Umbilical cord (tissue), 1 donor: ENCODE measurements at regions not wholly inside any gene's neighbourhood (a gene's known extent, or its start where the extent isn't known, plus 50 kb on each side); places are given as distances from the start of the nearest gene placed in this dataset.
"Not testable (repeated sequence)": the region's sequence is repeated elsewhere in the genome, so short reads cannot be mapped to it uniquely, and the experiment has no call there.

Experiments
- DNase-seq: peaks from one replicate; pipeline ENCODE4 v3.0.0-alpha.2; 2015; ENCODE audit warnings: low spot score

- no peak for DNase-seq
Measured at GRCh38 chr10:2791774-2792443, 275.4 kb upstream of the PFKP start.

DNA sequence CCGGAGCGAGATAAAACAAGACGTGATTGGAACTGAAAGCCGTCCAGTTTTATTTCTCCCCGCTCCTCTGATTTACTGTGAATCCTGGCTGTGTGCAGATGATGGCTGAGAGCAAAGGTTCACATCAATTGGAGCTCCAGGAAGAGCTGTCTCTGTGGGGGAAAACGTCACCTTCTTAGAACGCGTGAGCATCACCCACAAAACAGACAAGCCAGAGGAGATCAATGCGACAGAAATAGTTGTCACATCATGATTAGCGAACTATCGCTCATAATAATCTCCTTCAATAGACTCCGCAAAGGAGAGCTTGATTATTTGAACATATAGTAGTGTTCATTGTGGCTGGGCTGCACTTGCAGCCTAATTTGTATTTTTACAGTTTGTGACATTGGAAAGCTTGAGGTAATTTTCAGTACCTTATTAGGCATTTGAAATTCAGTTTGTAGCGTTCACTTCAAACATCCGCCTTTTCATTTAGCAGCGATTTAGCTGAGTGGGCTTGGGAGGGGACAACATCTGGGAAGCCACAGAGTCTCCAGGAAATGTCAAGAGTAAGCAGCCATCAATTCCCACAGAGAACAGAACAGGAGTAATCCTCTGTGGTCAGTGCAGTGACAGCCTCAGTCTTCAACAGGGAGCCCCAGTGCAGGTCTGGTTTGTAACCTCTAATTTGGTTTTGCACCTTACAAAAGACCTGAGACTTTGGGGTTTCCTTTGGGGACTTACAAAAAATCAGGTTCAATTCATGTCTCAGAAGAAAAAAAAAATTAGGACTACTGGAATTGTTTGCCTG, 276.8 kb upstream of the PFKP start:
- no peak for DNase-seq

DNA sequence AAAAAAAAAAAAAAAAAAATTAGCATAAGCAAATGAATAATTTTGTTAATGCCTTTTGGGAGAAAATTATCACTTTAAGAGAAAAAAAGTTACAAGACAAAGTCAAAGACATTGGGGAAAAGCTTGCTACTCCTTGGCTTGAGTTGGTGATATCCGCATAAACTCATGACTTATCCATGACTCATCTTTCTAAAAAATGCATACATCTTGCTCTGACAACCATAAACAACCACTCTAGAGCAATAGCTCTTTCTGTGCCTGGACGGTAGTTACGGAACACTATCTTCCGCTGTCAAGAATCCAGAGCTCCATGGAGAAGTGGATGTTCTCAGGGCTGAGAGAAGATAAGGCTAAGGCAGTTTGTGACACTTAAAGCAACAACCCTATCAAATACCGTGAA, 281.1 kb upstream of the PFKP start:
- DNase-seq, result no peak

GRCh38 chr10:2784766-2785165, 282.6 kb upstream of the PFKP start:
- DNase-seq, result no peak

- DNase-seq, result no peak
Measured at GRCh38 chr10:2782950-2783349, 284.4 kb upstream of the PFKP start.

DNA sequence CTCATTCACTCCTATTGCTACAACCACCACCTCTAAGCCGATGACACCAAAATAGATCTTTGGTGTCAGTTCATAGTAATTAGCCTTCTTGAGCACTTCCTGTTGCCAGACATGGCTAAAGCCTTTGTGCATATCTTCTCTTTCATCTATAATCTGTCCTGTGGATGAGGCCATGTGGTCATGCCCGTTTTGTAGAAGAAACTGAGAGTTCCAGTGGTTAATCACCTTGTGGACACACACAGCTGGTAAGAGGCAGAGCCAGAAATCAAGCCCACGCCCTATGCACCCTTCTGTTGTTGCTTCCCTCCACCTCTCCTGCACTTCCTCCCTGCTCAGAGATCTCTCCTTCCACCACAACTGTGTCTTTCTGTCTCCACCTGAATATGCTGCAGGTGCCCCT, 285.1 kb upstream of the PFKP start:
- no peak for DNase-seq

GRCh38 chr10:2777666-2778355, 289.5 kb upstream of the PFKP start:
- no peak for DNase-seq

GRCh38 chr10:2772816-2773631, 294.3 kb upstream of the PFKP start:
- DNase-seq, result no peak

- DNase-seq, result no peak
Measured at GRCh38 chr10:2772135-2772534, 295.2 kb upstream of the PFKP start.

GRCh38 chr10:2767293-2767692, 300.1 kb upstream of the PFKP start:
- not testable (repeated sequence) for DNase-seq

DNA sequence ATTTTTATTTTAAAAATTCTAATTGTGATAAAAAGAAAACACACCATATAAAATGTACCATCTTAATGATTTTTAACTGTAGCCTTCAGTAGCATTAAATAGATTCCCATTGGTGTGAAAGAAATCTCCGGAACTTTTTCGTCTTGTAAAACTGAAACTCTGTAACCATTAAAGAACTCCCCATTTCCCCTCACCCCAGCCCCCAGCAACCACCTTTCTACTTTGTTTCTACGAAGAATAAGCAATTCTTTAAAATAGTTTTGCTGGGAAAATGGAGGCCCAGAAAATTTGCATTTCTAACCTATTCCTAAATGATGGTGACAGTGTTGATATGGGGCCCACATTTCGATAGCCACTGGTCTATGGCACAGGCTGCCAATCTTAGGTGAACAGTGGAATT, 305.4 kb upstream of the PFKP start:
- no peak for DNase-seq

DNA sequence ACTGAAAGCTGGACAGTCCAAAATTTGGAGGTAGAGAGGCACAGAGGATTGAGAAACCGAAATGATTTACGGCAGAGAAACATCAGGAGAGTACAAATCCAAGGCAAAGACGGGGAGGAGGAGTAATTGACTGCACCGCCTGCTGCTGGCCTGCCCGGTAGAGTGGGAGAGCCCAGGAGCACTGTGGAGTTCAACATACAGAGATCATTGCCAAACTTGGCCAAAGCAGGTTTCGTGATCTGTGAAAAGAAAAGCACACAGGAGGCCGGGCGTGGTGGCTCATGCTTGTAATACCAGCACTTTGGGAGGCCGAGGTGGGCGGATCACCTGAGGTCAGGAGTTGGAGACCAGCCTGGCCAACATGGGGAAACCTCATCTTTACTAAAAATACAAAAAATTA, 306.0 kb upstream of the PFKP start:
- DNase-seq, result no peak

GRCh38 chr10:2760736-2761135, 306.6 kb upstream of the PFKP start:
- no peak for DNase-seq

GRCh38 chr10:2759233-2759632, 308.1 kb upstream of the PFKP start:
- DNase-seq, result no peak

DNA sequence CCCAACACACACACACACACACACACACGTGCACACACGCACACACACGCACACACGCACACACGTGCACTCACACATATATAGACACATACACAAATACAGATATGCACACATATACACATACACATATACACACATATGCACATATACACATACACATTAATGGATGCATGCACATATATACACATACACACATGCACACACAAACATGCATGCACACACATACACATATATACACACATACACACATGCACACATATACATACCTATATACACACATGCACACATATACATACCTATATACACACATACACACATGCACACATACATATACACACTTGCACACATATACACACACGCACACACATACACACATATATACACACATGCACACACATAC, 312.4 kb upstream of the PFKP start:
- DNase-seq, result no peak

- no peak for DNase-seq
Measured at GRCh38 chr10:2748287-2748686, 319.1 kb upstream of the PFKP start.

GRCh38 chr10:2746638-2747037, 320.7 kb upstream of the PFKP start:
- no peak for DNase-seq

- no peak for DNase-seq
Measured at GRCh38 chr10:2745666-2746065, 321.7 kb upstream of the PFKP start.

GRCh38 chr10:2744547-2745200, 322.7 kb upstream of the PFKP start:
- peak; percentile 7 for DNase-seq

- DNase-seq, result no peak
Measured at GRCh38 chr10:2734603-2735002, 332.7 kb upstream of the PFKP start.

GRCh38 chr10:2733278-2733963, 333.9 kb upstream of the PFKP start:
- no peak for DNase-seq
